KOPT-K1 (cell line): ENCODE measurements at regions not wholly inside any gene's neighbourhood (a gene's known extent, or its start where the extent isn't known, plus 50 kb on each side); places are given as distances from the start of the nearest gene placed in this dataset.

ENCODE experiments used
- H3K27ac ChIP-seq: fragments of 200-600 bp; sonication (generic); 2 replicates; pipeline ENCODE4 v1.5.1; 2016; ENCODE audit warnings: antibody characterized with exemption, mild to moderate bottlenecking, low read depth, low read length; ENCODE audit not compliant: poor library complexity, severe bottlenecking
- H3K36me3 ChIP-seq: fragments of 200-600 bp; sonication (generic); 2 replicates; pipeline ENCODE4 v1.5.1; 2017; ENCODE audit warnings: antibody characterized with exemption, mild to moderate bottlenecking, low read length, moderate library complexity; ENCODE audit not compliant: insufficient read depth
- H3K9me3 ChIP-seq: fragments of 200-600 bp; sonication (generic); 2 replicates; pipeline ENCODE4 v1.5.1; 2017; ENCODE audit warnings: antibody characterized with exemption, low read length, mild to moderate bottlenecking; ENCODE audit not compliant: insufficient read depth, poor library complexity, severe bottlenecking

- Histone ChIP-seq H3K27ac (no peak overlapping the region), H3K9me3 (peaks cover 15% of the 10 kb centered on the region), H3K36me3 (no peaks in the 10 kb centered on the region)
These were observed 452.1 kb downstream of the MN1 start for GRCh38 chr22:27349456-27349855.

GRCh38 chr22:27350306-27350705, 451.2 kb downstream of the MN1 start:
- peaks cover 15% of the 10 kb centered on the region for H3K9me3 ChIP-seq
- no peaks in the 10 kb centered on the region for H3K36me3 ChIP-seq
- no peak overlapping the region for H3K27ac ChIP-seq

- Histone ChIP-seq H3K9me3 (peaks cover 19% of the 10 kb centered on the region), H3K36me3 (no peaks in the 10 kb centered on the region), H3K27ac (no peak overlapping the region)
These were observed 449.1 kb downstream of the MN1 start for GRCh38 chr22:27352426-27352825.

DNA sequence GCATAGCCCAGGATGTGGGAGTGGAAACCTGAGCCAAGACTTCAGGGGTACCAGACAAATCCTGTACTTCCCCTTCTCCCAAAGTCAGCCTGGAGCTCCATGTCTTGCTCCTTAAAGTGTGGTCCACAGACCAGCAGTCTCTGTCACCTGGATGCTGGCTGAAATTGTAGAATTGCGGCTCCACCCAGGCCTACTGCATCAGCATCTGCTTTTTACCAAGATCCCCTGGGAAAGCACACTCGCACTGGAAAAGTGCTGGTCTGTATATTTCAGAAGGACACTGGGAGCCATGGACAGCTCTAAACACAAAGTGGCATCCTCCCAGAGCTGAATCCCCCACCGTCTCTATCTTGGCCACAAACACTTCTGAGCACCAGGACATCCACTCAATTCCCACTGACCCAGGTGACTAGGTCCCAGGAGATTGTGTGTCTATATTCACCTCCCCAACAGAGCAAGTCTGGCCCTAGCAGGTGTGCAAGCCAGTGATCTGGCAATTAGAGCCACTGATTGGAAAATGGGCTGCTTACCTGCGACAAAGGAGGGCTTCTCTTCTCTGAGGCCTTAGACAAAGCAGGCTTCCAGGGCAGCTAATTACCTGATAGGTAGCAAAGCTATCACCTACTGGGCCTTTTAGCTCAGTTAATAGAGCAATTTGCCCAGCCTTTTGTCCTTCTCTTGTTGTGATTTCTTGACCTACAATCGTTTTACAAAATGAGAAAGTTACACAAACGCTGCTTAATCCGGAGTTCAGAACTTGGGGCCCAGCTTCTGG, 443.3 kb downstream of the MN1 start:
- Histone ChIP-seq H3K9me3 (peaks cover 4% of the 10 kb centered on the region), H3K36me3 (no peaks in the 10 kb centered on the region)

DNA sequence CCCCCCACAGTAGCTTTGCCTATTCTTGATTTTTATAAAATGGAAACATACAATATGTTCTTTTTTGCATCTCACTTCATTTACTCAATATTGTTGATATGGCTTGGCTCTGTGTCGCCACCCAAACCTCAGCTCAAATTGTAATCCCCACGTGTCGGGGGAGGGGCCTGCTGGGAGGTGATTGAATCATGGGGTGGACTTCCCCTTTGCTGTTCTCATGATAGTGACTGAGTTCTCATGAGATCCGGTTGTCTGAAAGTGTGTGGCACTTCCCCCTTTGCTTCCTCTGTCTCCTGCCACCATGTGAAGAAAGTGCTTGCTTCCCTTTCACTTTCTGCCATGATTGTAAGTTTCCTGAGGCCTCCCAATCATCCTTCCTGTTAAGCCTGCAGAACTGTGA, 431.3 kb downstream of the MN1 start:
- no peaks in the 10 kb centered on the region for H3K9me3 ChIP-seq
- no peaks in the 10 kb centered on the region for H3K36me3 ChIP-seq
- H3K27ac ChIP-seq = no peak overlapping the region

More for the DNA sequence above, 443.3 kb downstream of the MN1 start:
- H3K27ac ChIP-seq = no peak overlapping the region

- H3K36me3 ChIP-seq = no peaks in the 10 kb centered on the region
- H3K27ac ChIP-seq = no peak overlapping the region
- H3K9me3 ChIP-seq = no peaks in the 10 kb centered on the region
These were observed 430.6 kb downstream of the MN1 start for GRCh38 chr22:27370987-27371386.

- Histone ChIP-seq H3K9me3 (no peaks in the 10 kb centered on the region), H3K27ac (no peak overlapping the region), H3K36me3 (no peaks in the 10 kb centered on the region)
These were observed 429.2 kb downstream of the MN1 start for GRCh38 chr22:27372364-27372763.

DNA sequence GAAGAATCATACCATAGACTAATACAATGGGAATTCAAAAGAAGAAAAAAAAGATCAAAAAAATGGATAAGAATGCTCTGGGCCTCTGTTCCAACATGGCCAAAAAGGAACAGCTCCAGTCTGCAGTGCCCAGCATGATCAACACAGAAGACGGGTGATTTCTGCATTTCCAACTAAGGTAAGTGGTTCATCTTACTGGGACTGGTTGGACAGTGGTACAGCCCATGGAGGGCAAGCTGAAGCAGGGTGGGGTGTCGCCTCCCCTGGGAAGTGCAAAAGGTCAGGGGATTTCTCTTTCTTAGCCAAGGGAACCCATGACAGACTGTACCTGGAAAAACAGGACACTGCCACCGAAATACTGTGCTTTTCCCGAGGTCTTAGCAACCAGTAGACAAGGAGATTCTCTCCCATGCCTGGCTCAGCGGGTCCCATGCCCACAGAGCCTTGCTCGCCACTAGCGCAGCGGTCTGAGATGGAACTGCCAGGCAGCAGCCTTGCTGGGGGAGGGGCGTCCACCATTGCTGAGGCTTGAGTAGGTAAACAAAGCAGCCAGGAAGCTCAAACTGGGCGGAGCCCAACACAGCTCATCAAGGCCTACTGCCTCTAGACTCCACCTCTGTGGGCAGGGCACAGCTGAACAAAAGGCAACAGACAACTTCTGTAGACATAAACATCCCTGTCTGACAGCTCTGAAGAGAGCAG, 428.4 kb downstream of the MN1 start:
- H3K27ac ChIP-seq = no peak overlapping the region
- no peaks in the 10 kb centered on the region for H3K36me3 ChIP-seq
- no peaks in the 10 kb centered on the region for H3K9me3 ChIP-seq

DNA sequence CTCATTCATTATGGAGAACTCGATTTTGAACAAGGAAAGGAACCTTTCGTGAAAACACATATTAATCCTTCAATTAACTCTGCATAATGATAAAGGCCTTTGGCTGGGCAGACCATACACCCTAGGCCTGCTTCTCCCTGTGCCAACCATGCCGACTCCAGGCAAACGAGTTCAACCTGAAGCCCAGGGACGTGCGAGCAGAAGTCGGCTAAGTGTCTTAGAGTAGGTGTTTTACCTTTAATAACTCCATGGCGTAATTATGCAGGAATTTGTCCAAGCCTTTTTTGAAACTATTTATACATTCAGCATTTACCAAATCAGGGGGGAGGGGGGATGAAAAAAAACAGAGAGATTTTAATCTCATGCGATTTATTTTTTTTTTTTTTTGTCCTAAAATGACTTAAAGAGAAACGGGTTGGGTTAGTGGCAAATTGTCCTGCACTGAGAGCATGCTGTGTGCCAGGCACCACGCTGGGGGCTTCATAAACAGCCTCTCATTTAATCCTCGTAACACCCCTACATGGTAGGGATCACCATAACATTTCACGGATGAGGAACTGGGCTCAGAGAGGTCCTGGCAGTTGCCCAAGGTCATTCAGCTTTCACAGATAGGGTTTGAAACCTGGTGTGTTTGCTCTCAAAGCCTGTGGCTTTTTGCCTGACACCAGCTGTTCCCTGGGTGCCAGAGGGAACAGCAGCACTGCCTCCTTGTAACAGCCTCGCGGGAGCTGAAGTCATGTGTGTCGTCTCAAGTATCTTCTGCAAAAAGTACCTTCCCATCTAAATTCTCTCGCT, 423.9 kb downstream of the MN1 start:
- Histone ChIP-seq H3K36me3 (no peaks in the 10 kb centered on the region), H3K27ac (no peak overlapping the region), H3K9me3 (no peaks in the 10 kb centered on the region)

DNA sequence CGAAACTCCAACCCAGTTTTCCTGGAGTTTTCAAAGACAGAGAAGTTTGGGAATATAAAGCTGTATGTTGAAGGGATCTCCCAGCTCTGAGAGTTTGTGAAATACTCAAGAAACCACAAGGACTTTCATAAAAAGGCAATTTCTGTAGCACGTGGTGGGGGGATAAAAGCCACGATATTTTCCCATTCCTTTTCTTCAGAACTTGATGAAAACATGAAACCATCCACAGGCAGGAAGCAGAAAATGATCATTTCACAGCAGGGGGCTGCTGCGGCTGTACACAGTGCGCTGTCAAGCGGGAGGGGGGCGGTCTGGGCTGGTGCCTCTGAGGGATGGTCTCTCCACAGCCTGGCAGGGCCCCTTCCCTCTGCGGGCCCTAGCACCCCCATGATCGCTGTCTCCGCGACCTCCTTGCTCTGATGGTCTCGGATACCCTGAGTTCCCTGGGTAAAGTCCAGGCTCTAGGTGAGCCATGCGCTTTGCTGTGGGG, 423.2 kb downstream of the MN1 start:
- H3K9me3 ChIP-seq = no peaks in the 10 kb centered on the region
- H3K27ac ChIP-seq = no peak overlapping the region
- H3K36me3 ChIP-seq = no peaks in the 10 kb centered on the region

DNA sequence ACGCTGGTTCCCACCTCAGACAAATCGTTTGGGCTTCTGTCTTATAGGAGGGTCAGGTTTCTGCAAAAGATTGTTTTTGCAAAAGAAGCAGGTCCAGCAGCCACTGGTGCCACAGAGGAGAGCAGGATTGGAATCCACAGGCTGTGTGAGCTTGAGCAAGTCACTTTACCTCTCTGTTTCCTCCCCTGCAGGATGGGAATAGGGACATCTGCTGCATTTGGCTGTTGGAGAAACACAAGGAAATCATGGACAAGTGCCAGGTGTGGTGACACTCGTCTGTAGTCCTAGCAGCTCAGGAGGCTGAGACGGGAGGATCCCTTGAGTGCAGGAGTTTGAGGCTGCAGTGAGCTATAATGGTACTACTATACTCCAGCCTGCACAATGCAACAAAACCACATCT, 422.6 kb downstream of the MN1 start:
- H3K27ac ChIP-seq = no peak overlapping the region

DNA sequence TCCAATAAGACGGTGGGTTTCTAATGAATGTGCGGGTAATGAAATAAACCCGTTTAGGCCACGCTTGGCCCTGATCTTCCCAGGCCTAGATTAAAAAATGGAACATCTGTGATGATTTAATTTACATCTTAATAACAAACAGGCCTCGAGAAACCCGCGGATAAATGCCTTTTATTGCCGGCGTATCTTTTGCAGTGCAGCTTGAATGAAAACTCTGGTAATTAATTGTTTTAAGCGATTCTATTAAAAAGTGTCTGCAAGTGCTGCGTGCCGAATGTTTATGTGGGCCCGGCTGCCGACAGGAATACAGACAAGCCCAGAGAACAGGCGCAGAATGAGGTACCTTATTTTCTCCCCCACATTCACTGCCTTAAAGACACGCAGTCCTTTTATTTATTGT, 420.7 kb downstream of the MN1 start:
- H3K9me3 ChIP-seq = no peaks in the 10 kb centered on the region
- H3K36me3 ChIP-seq = no peaks in the 10 kb centered on the region
- no peak overlapping the region for H3K27ac ChIP-seq

More for the DNA sequence above, 422.6 kb downstream of the MN1 start:
- Histone ChIP-seq H3K9me3 (no peaks in the 10 kb centered on the region), H3K36me3 (no peaks in the 10 kb centered on the region)

DNA sequence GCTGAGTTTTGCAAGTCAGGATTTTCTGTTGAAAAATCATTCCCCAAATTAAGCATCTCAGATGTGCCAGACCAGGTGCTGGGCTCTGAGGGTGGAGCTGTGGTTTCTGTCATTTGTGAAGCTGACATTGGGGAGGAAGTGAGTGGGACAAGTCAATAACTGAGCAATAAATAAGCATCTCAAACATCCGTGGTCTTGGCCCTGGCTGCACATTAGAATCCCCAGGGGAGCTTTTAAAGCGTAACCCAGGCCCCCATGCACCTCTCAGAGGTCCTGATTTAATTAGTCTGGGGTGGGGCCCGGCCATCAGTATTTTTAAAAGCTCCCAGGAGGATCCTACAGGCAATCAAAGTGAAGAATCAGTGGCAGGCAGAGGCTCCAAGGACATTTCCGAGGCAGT, 420.0 kb downstream of the MN1 start:
- no peaks in the 10 kb centered on the region for H3K36me3 ChIP-seq
- no peak overlapping the region for H3K27ac ChIP-seq

DNA sequence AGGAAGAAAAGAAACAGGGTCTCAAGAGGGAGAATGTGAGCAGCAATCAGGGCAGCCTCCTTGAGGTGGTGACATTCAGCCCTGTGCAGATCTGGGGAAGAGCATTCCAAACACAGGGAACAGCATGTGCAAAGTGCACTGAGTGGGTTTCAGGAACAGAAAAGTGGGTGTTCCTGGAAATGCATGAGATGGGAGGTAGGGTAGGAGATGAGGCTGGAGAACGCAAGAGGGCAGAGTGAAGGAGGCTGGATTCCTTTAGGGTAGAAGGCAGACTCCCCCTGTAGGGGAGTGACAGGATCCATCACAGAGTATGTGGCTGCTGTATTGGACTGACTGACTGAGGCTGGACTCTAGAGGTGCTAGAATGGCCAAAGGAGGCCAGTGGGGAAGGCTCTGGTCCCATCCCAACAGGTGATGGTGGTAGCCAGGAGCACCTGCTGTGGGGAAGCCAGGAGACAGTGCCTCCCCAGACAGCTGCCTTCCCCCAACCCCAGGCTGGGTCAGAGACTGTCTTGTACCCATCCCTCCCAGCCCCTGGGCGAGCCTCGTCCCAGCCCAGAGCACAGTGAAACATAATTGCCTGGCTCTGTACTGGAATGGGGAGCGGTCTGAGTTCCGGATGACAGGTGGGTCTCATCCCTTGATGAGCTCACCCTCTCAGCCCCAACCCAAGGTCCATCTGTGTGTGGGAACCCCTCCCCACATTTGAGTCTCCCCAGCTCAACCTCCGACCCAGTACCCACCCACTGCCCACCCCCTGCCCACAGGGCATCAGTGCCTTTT, 419.4 kb downstream of the MN1 start:
- H3K9me3 ChIP-seq = no peaks in the 10 kb centered on the region
- no peak overlapping the region for H3K27ac ChIP-seq
- H3K36me3 ChIP-seq = no peaks in the 10 kb centered on the region

More for the DNA sequence above, 420.0 kb downstream of the MN1 start:
- no peaks in the 10 kb centered on the region for H3K9me3 ChIP-seq
